ENCODE measurements at regions not wholly inside any gene's neighbourhood (a gene's known extent, or its start where the extent isn't known, plus 50 kb on each side); places are given as distances from the start of the nearest gene placed in this dataset.

DNA sequence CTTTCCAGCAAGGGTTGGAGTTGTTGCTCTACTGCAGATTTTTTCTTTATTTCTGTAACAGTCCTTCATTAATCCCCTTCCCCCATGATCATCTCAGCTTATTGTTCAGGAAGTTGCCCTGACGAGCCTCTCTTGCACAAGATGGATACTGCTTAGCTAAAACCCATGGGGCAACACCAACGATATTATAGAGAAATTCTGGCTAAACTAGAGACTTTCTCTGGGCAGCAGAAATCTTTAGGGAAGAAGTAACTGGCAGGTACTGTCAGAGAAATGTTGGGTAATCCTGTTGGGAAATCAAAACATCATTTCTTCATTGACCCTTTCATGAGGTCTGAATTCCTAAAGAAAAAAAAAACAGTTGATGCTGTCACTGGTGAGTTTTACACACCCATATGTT, 921.3 kb downstream of the NLGN4X start:
- H3K79me2 ChIP-seq (ENCODE audit: insufficient read depth, low read length), result no peaks in the 10 kb centered on the region
- H3K4me3 ChIP-seq (ENCODE audit: insufficient read depth, low read depth, low read length), result no peak overlapping the region
- H3K4me1 ChIP-seq (ENCODE audit: insufficient read depth, low read length), result no peaks in the 10 kb centered on the region
- no peaks in the 10 kb centered on the region for H3K27me3 ChIP-seq (ENCODE audit: insufficient read depth, low read length)
- no peak overlapping the region for H2AFZ ChIP-seq (ENCODE audit: low read depth, low read length)
- no peaks in the 10 kb centered on the region for H4K20me1 ChIP-seq (ENCODE audit: insufficient read depth, low read length)
- Mint-ChIP-seq H3K36me3 (ENCODE audit: low read depth, unreplicated experiment) (no peaks in the 10 kb centered on the region), H3K27ac (ENCODE audit: unreplicated experiment) (no peak overlapping the region), H3K9me3 (ENCODE audit: unreplicated experiment) (no peaks in the 10 kb centered on the region), H3K4me3 (ENCODE audit: unreplicated experiment) (no peak overlapping the region), H3K4me1 (ENCODE audit: low read depth, unreplicated experiment) (no peaks in the 10 kb centered on the region), H3K27me3 (ENCODE audit: low read depth, unreplicated experiment) (no peaks in the 10 kb centered on the region)
- H3K9me3 ChIP-seq (ENCODE audit: insufficient read depth, low read depth, low read length), result no peaks in the 10 kb centered on the region
- TF ChIP-seq, protein P1, sequence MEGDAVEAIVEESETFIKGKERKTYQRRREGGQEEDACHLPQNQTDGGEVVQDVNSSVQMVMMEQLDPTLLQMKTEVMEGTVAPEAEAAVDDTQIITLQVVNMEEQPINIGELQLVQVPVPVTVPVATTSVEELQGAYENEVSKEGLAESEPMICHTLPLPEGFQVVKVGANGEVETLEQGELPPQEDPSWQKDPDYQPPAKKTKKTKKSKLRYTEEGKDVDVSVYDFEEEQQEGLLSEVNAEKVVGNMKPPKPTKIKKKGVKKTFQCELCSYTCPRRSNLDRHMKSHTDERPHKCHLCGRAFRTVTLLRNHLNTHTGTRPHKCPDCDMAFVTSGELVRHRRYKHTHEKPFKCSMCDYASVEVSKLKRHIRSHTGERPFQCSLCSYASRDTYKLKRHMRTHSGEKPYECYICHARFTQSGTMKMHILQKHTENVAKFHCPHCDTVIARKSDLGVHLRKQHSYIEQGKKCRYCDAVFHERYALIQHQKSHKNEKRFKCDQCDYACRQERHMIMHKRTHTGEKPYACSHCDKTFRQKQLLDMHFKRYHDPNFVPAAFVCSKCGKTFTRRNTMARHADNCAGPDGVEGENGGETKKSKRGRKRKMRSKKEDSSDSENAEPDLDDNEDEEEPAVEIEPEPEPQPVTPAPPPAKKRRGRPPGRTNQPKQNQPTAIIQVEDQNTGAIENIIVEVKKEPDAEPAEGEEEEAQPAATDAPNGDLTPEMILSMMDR (IDR thresholded peaks at IDR 0.05; ENCODE audit: insufficient read depth, low read depth, low read length), result no peak
- TF ChIP-seq EZH2 (IDR thresholded peaks at IDR 0.05; ENCODE audit: insufficient read depth, low read length), result no peak
- H3K27ac ChIP-seq (ENCODE audit: low read depth, low read length), result no peak overlapping the region
- no peak overlapping the region for H3K4me2 ChIP-seq (ENCODE audit: low read length)
- no peaks in the 10 kb centered on the region for H3K36me3 ChIP-seq (ENCODE audit: insufficient read depth, low read length)
- DNase-seq (ENCODE audit: low read depth) (no peak), FAIRE-seq (no peak)
- H3K9ac ChIP-seq (ENCODE audit: low read length), result no peak overlapping the region

DNA sequence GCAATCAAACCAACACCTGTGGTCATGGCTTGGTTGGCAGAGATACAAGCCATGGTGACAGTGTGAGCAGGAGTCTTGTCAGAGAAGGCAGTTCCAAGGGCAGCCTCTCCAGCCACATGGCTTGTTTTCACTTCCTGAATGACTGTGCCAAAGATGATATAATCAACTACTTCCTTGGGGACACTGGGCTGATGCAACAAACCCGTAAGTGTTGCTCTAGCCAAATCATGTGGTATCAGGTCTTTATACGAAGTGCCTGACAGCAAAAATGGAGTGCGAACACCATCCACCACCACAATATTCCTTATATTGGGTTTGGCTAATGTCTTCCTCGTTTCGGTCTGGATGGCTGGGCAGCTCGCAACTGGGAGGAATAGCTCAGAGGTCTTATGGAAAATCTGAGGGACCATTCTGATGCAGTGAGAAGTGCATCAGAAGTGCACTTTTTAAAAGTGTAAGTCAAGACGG, 922.0 kb downstream of the NLGN4X start:
- H3K36me3 ChIP-seq (ENCODE audit: insufficient read depth, low read length), result no peaks in the 10 kb centered on the region
- DNase-seq (ENCODE audit: low read depth), result no peak
- no peaks in the 10 kb centered on the region for H3K36me3 Mint-ChIP-seq (ENCODE audit: low read depth, unreplicated experiment)
- no peak overlapping the region for H3K27ac Mint-ChIP-seq (ENCODE audit: unreplicated experiment)
- H3K4me3 ChIP-seq (ENCODE audit: insufficient read depth, low read depth, low read length), result no peak overlapping the region
- H2AFZ ChIP-seq (ENCODE audit: low read depth, low read length), result no peak overlapping the region
- no peaks in the 10 kb centered on the region for H3K4me1 Mint-ChIP-seq (ENCODE audit: low read depth, unreplicated experiment)
- H3K27ac ChIP-seq (ENCODE audit: low read depth, low read length), result no peak overlapping the region
- H3K4me2 ChIP-seq (ENCODE audit: low read length), result no peak overlapping the region
- no peaks in the 10 kb centered on the region for H4K20me1 ChIP-seq (ENCODE audit: insufficient read depth, low read length)
- H3K27me3 ChIP-seq (ENCODE audit: insufficient read depth, low read length), result no peaks in the 10 kb centered on the region
- no peaks in the 10 kb centered on the region for H3K4me1 ChIP-seq (ENCODE audit: insufficient read depth, low read length)
- H3K9me3 ChIP-seq (ENCODE audit: insufficient read depth, low read depth, low read length), result no peaks in the 10 kb centered on the region
- no peak overlapping the region for H3K9ac ChIP-seq (ENCODE audit: low read length)
- no peak overlapping the region for H3K4me3 Mint-ChIP-seq (ENCODE audit: unreplicated experiment)
- H3K79me2 ChIP-seq (ENCODE audit: insufficient read depth, low read length), result no peaks in the 10 kb centered on the region
- H3K9me3 Mint-ChIP-seq (ENCODE audit: unreplicated experiment), result no peaks in the 10 kb centered on the region
- FAIRE-seq, result peak; percentile 39
- H3K27me3 Mint-ChIP-seq (ENCODE audit: low read depth, unreplicated experiment), result no peaks in the 10 kb centered on the region
- no peak for TF ChIP-seq EZH2 (IDR thresholded peaks at IDR 0.05; ENCODE audit: insufficient read depth, low read length)
- TF ChIP-seq, protein P1 (IDR thresholded peaks at IDR 0.05; ENCODE audit: insufficient read depth, low read depth, low read length), result no peak

DNA sequence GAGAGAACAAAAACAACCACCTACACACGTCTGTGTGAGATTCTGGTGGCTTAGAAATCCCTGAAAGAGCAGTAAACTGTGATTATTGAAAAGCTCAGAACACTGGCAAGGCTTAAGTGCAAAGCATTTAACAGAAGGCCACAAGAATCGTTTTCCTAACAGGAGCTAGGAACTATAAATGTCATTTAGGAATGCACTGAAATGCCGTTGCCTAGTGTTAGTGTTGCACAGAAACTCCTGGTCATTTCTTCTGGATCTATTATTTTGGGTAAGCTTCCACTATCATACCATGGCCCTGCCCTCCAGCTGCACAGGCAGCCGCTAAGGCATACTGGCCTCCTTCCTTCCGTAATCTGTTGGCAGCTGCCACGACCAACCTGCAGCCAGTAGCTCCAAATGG, 923.2 kb downstream of the NLGN4X start:
- DNase-seq (ENCODE audit: low read depth), result no peak
- Histone ChIP-seq H3K27me3 (ENCODE audit: insufficient read depth, low read length) (no peaks in the 10 kb centered on the region), H2AFZ (ENCODE audit: low read depth, low read length) (no peak overlapping the region), H3K9me3 (ENCODE audit: insufficient read depth, low read depth, low read length) (no peaks in the 10 kb centered on the region), H3K36me3 (ENCODE audit: insufficient read depth, low read length) (no peaks in the 10 kb centered on the region), H3K9ac (ENCODE audit: low read length) (no peak overlapping the region), H3K27ac (ENCODE audit: low read depth, low read length) (no peak overlapping the region), H3K4me2 (ENCODE audit: low read length) (no peak overlapping the region), H4K20me1 (ENCODE audit: insufficient read depth, low read length) (no peaks in the 10 kb centered on the region), H3K4me3 (ENCODE audit: insufficient read depth, low read depth, low read length) (no peak overlapping the region), H3K79me2 (ENCODE audit: insufficient read depth, low read length) (no peaks in the 10 kb centered on the region), H3K4me1 (ENCODE audit: insufficient read depth, low read length) (no peaks in the 10 kb centered on the region)
- Mint-ChIP-seq H3K4me1 (ENCODE audit: low read depth, unreplicated experiment) (no peaks in the 10 kb centered on the region), H3K27me3 (ENCODE audit: low read depth, unreplicated experiment) (no peaks in the 10 kb centered on the region), H3K4me3 (ENCODE audit: unreplicated experiment) (no peak overlapping the region), H3K27ac (ENCODE audit: unreplicated experiment) (no peak overlapping the region), H3K9me3 (ENCODE audit: unreplicated experiment) (no peaks in the 10 kb centered on the region), H3K36me3 (ENCODE audit: low read depth, unreplicated experiment) (no peaks in the 10 kb centered on the region)
- TF ChIP-seq EZH2 (IDR thresholded peaks at IDR 0.05; ENCODE audit: insufficient read depth, low read length), result no peak
- TF ChIP-seq, protein P1 (IDR thresholded peaks at IDR 0.05; ENCODE audit: insufficient read depth, low read depth, low read length), result no peak
- FAIRE-seq, result peak; percentile 84

All from astrocyte (in vitro differentiated cells and primary cell).